ENCODE measurements at regions not wholly inside any gene's neighbourhood (a gene's known extent, or its start where the extent isn't known, plus 50 kb on each side); places are given as distances from the start of the nearest gene placed in this dataset.
A peak's percentile ranks its signal among the peaks of the same experiment; 100 is the strongest.
"Not testable (repeated sequence)": the region's sequence is repeated elsewhere in the genome, so short reads cannot be mapped to it uniquely, and the experiment has no call there.

- DNase-seq = no peak
These were observed 105.0 kb upstream of the PRSS3 start for GRCh38 chr9:33690143-33690933.

- no peak for DNase-seq
These were observed 100.1 kb upstream of the PRSS3 start for GRCh38 chr9:33695299-33695698.

- no peak for DNase-seq
These were observed 99.5 kb upstream of the PRSS3 start for GRCh38 chr9:33695856-33696255.

- no peak for DNase-seq
These were observed 98.2 kb upstream of the PRSS3 start for GRCh38 chr9:33697171-33697570.

GRCh38 chr9:33698267-33698666 is 97.1 kb upstream of the PRSS3 start:
- no peak for DNase-seq

- DNase-seq = not testable (repeated sequence)
These were observed 94.4 kb upstream of the PRSS3 start for GRCh38 chr9:33700940-33701339.

GRCh38 chr9:33703430-33704102 is 91.8 kb upstream of the PRSS3 start:
- DNase-seq = no peak

- not testable (repeated sequence) for DNase-seq
These were observed 89.9 kb upstream of the PRSS3 start for GRCh38 chr9:33705440-33705839.

GRCh38 chr9:33708441-33708840 is 86.9 kb upstream of the PRSS3 start:
- no peak for DNase-seq

- DNase-seq = no peak
These were observed 86.1 kb upstream of the PRSS3 start for GRCh38 chr9:33709269-33709668.

GRCh38 chr9:33711418-33711817 is 83.9 kb upstream of the PRSS3 start:
- DNase-seq = not testable (repeated sequence)

- no peak for DNase-seq
These were observed 80.4 kb upstream of the PRSS3 start for GRCh38 chr9:33714989-33715388.

- peak in 3 of 58 donors; percentile 0 to 16 (median 5) for DNase-seq
These were observed 76.4 kb upstream of the PRSS3 start for GRCh38 chr9:33718987-33719386.

- peak in 2 of 58 donors; percentile 0 to 5 for DNase-seq
These were observed 75.6 kb upstream of the PRSS3 start for GRCh38 chr9:33719581-33720374.

GRCh38 chr9:33721674-33722358 is 73.5 kb upstream of the PRSS3 start:
- peak in 56 of 58 donors; percentile 5 to 90 (median 68) for DNase-seq

GRCh38 chr9:33722359-33722675 is 73.0 kb upstream of the PRSS3 start:
- no peak for DNase-seq

- no peak for DNase-seq
These were observed 66.7 kb upstream of the PRSS3 start for GRCh38 chr9:33728613-33729012.

- no peak for DNase-seq
These were observed 64.2 kb upstream of the PRSS3 start for GRCh38 chr9:33731142-33731541.

GRCh38 chr9:33731625-33732024 is 63.7 kb upstream of the PRSS3 start:
- DNase-seq = no peak

- not testable (repeated sequence) for DNase-seq
These were observed 61.0 kb upstream of the PRSS3 start for GRCh38 chr9:33734247-33734940.
